Endothelial cell of umbilical vein (primary cell): ENCODE measurements at regions not wholly inside any gene's neighbourhood (a gene's known extent, or its start where the extent isn't known, plus 50 kb on each side); places are given as distances from the start of the nearest gene placed in this dataset.

ENCODE experiments used
- EZH2 ChIP-seq: IDR thresholded peaks from 2 replicates; pipeline ENCODE4 v1.6.1; 2012; ENCODE audit warnings: borderline replicate concordance, low read depth, mild to moderate bottlenecking, moderate library complexity, low read length, inconsistent platforms; ENCODE audit not compliant: severe bottlenecking
- FOS ChIP-seq: IDR thresholded peaks from 2 replicates; pipeline ENCODE4 v1.6.1; 2011; ENCODE audit warnings: mild to moderate bottlenecking, low read length, moderate library complexity, borderline replicate concordance; ENCODE audit not compliant: insufficient read depth
- GATA2 ChIP-seq: IDR thresholded peaks from 2 replicates; pipeline ENCODE4 v1.7.0; 2011; ENCODE audit warnings: low read depth, mild to moderate bottlenecking, moderate library complexity, mixed read lengths, low read length; ENCODE audit not compliant: insufficient read length, insufficient read depth
- JUN ChIP-seq: IDR thresholded peaks from 2 replicates; pipeline ENCODE4 v1.6.1; 2011; ENCODE audit warnings: borderline replicate concordance, low read depth; ENCODE audit not compliant: insufficient read length, insufficient read depth
- POLR2A ChIP-seq: IDR thresholded peaks from 2 replicates; pipeline ENCODE4 v1.6.1; 2012; ENCODE audit warnings: low read depth, mild to moderate bottlenecking, control low read depth, low read length
- POLR2AphosphoS5 ChIP-seq: IDR thresholded peaks from 2 replicates; pipeline ENCODE4 v1.6.1; 2012; ENCODE audit warnings: low read depth, mild to moderate bottlenecking, control low read depth, low read length, moderate library complexity; ENCODE audit not compliant: insufficient read depth
- TF ChIP-seq, protein P1 (sequence below), 2 donors: IDR thresholded peaks; 1 replicate in 1 of 2; 2 replicates in 1 of 2; pipeline ENCODE4 v1.5.1; 2011; ENCODE audit warnings: low read length in 2 of 2, mild to moderate bottlenecking in 2 of 2, moderate library complexity in 2 of 2, control low read depth in 1 of 2, inconsistent platforms in 1 of 2, low read depth in 1 of 2; ENCODE audit not compliant: insufficient read depth in 1 of 2; ENCODE audit errors: extremely low read depth in 1 of 2

DNA sequence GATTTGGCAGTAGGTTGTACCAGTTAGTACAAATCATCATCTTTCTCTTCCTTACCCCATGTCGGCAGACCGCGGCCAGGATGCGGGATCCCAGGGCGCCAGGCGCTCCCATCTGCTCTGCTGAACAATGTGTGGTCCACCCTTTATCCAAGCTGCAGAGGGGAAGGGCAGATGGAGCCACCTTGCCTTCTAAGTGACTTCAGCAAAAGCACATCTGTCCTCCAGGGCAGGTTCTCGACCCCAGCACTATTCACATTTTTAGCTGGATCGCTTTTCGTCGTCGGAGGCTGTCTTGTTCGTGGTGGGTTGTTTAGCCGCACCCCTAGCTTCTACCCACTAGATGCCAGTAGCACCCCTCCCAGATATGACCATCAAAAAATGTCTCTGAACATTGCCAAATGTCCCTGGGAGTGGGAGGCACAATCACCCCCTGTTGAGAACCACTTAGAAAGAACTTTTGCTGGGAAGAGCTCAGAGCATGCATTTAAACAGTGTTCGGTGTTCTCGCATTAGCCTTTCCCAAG is 58.1 kb upstream of the SIM2 start:
- TF ChIP-seq, protein P1, sequence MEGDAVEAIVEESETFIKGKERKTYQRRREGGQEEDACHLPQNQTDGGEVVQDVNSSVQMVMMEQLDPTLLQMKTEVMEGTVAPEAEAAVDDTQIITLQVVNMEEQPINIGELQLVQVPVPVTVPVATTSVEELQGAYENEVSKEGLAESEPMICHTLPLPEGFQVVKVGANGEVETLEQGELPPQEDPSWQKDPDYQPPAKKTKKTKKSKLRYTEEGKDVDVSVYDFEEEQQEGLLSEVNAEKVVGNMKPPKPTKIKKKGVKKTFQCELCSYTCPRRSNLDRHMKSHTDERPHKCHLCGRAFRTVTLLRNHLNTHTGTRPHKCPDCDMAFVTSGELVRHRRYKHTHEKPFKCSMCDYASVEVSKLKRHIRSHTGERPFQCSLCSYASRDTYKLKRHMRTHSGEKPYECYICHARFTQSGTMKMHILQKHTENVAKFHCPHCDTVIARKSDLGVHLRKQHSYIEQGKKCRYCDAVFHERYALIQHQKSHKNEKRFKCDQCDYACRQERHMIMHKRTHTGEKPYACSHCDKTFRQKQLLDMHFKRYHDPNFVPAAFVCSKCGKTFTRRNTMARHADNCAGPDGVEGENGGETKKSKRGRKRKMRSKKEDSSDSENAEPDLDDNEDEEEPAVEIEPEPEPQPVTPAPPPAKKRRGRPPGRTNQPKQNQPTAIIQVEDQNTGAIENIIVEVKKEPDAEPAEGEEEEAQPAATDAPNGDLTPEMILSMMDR (IDR thresholded peaks at IDR 0.05; ENCODE audit: extremely low read depth in 1 of 2, insufficient read depth in 1 of 2, low read depth in 1 of 2, low read length in 2 of 2), result peak in 1 of 2 donors; percentile 5
- TF ChIP-seq POLR2A, result no peak
- TF ChIP-seq POLR2AphosphoS5, result no peak
- peak; percentile 31 for TF ChIP-seq EZH2
- TF ChIP-seq JUN, result no peak
- no peak for TF ChIP-seq GATA2
- no peak for TF ChIP-seq FOS
